B cell (primary cell): ENCODE measurements at regions not wholly inside any gene's neighbourhood (a gene's known extent, or its start where the extent isn't known, plus 50 kb on each side); places are given as distances from the start of the nearest gene placed in this dataset.

Experiments
- ATAC-seq: fragments of 200-7000 bp; cut with Tn5 transposase; one replicate; pipeline ENCODE4 v1.10.0; 2021; ENCODE audit warnings: low read depth, mild to moderate bottlenecking, moderate number of reproducible peaks, moderate library complexity
- CTCF ChIA-PET: fragments of 350-600 bp; sonication (Branson Sonifier 250); formaldehyde crosslinking; loops from one replicate; lab custom pipeline; 2021; ENCODE audit warnings: antibody characterized with exemption, inconsistent platforms; lab: Charles Lee
- POLR2A ChIA-PET: fragments of 350-600 bp; sonication (Branson Sonifier 250); formaldehyde crosslinking; loops from one replicate; lab custom pipeline; 2021; ENCODE audit warnings: antibody characterized with exemption; lab: Charles Lee
- DNase-seq: peaks from one replicate; pipeline ENCODE4 v3.0.0; 2013
- H2AFZ ChIP-seq: 2 replicates; pipeline ENCODE4 v1.6.1; 2012; ENCODE audit warnings: mild to moderate bottlenecking, low read depth, low read length; ENCODE audit not compliant: insufficient read depth, poor library complexity, severe bottlenecking
- H3K27ac ChIP-seq, 2 donors: 1 replicate in 1 of 2; 2 replicates in 1 of 2; pipeline ENCODE4 v1.5.1; 2012 to 2013; ENCODE audit warnings: low read length in 2 of 2, mild to moderate bottlenecking in 2 of 2, moderate library complexity in 1 of 2
- H3K27me3 ChIP-seq, 4 experiments: fragments of 200-600 bp in 1 of 4; sonication (generic) in 1 of 4; replicated peaks in 1 of 4; 1 replicate in 2 of 4; 2 replicates in 2 of 4; pipeline versions ENCODE4 v1.6.1 to v1.7.0; 2013 to 2016; ENCODE audit warnings: low read length in 3 of 4, mild to moderate bottlenecking in 2 of 4, mixed read lengths in 1 of 4, moderate library complexity in 1 of 4; ENCODE audit not compliant: insufficient read depth in 4 of 4, control insufficient read depth in 3 of 4; ENCODE audit errors: control extremely low read depth in 1 of 4
- H3K36me3 ChIP-seq, 2 experiments: replicated peaks in 1 of 2; 1 replicate in 1 of 2; 2 replicates in 1 of 2; pipeline versions ENCODE4 v1.6.1 to v1.7.1; 2013; ENCODE audit warnings: low read length in 1 of 2; ENCODE audit not compliant: insufficient read depth in 2 of 2, control insufficient read depth in 1 of 2; ENCODE audit errors: control extremely low read depth in 1 of 2, extremely low read depth in 1 of 2
- H3K4me1 ChIP-seq, 2 donors: fragments of 200-600 bp in 1 of 2; sonication (generic) in 1 of 2; 1 replicate in 1 of 2; 2 replicates in 1 of 2; pipeline versions ENCODE4 v1.5.1 to v1.6.1; 2013 to 2017; ENCODE audit warnings: low read length in 2 of 2; ENCODE audit not compliant: control insufficient read depth in 2 of 2, insufficient read depth in 2 of 2
- H3K4me2 ChIP-seq: replicated peaks from 2 replicates; pipeline ENCODE3; 2012; ENCODE audit warnings: mild to moderate bottlenecking, low read depth, low read length; ENCODE audit not compliant: poor library complexity, severe bottlenecking
- H3K4me3 ChIP-seq, 5 experiments: fragments of 200-600 bp in 1 of 5; sonication (generic) in 1 of 5; 1 replicate in 3 of 5; 2 replicates in 2 of 5; pipeline versions ENCODE4 v1.5.1 to v1.7.0; 2011 to 2016; ENCODE audit warnings: low read length in 4 of 5, mild to moderate bottlenecking in 4 of 5, low read depth in 2 of 5, control low read depth in 1 of 5, moderate library complexity in 1 of 5; ENCODE audit not compliant: insufficient read depth in 1 of 5; ENCODE audit errors: control extremely low read depth in 1 of 5, extremely low read depth in 1 of 5
- H3K79me2 ChIP-seq: fragments of 200-600 bp; sonication (generic); one replicate; pipeline ENCODE4 v1.6.0; 2016; ENCODE audit warnings: low read length; ENCODE audit not compliant: control insufficient read depth, insufficient read depth
- H3K9ac ChIP-seq: fragments of 200-600 bp; sonication (generic); 2 replicates; pipeline ENCODE4 v1.6.1; 2017; ENCODE audit warnings: mild to moderate bottlenecking, low read length, moderate library complexity
- H3K9me3 ChIP-seq, 3 donors: one replicate each; pipeline versions ENCODE4 v1.6.1 to v1.7.1; 2013; ENCODE audit warnings: low read length in 2 of 3; ENCODE audit not compliant: control insufficient read depth in 2 of 3, insufficient read depth in 1 of 3; ENCODE audit errors: control extremely low read depth in 1 of 3
- H4K20me1 ChIP-seq: 2 replicates; pipeline ENCODE4 v1.6.0; 2012; ENCODE audit warnings: mild to moderate bottlenecking, low read length; ENCODE audit not compliant: insufficient read depth, control insufficient read depth, poor library complexity, severe bottlenecking
- H3K27ac Mint-ChIP-seq: one replicate; pipeline ENCODE4 v1.8.0; 2021; ENCODE audit warnings: mixed read lengths
- H3K27me3 Mint-ChIP-seq: one replicate; pipeline ENCODE4 v1.8.0; 2021; ENCODE audit warnings: mixed read lengths
- H3K4me1 Mint-ChIP-seq: one replicate; pipeline ENCODE4 v1.8.0; 2021; ENCODE audit warnings: mixed read lengths
- H3K4me3 Mint-ChIP-seq: one replicate; pipeline ENCODE4 v1.8.0; 2021; ENCODE audit warnings: mixed read lengths
- H3K9me3 Mint-ChIP-seq: one replicate; pipeline ENCODE4 v1.8.0; 2022; ENCODE audit warnings: mixed read lengths; ENCODE audit not compliant: insufficient read depth
- CTCF ChIP-seq: fragments of 200-600 bp; IDR thresholded peaks from one replicate; pipeline ENCODE4 v1.8.0; 2022; ENCODE audit warnings: antibody characterized with exemption, mild to moderate bottlenecking
- EZH2 ChIP-seq: IDR thresholded peaks from 2 replicates; pipeline ENCODE4 v1.6.1; 2012; ENCODE audit warnings: borderline replicate concordance, low read depth, mild to moderate bottlenecking, moderate library complexity, low read length; ENCODE audit not compliant: insufficient read depth, poor library complexity, severe bottlenecking
- WGBS: methylation state at CpG from one replicate; pipeline ENCODE4 v1.1.5; 2013; ENCODE audit warnings: missing lambda C conversion rate; ENCODE audit not compliant: insufficient coverage; 5-methylcytosine and 5-hydroxymethylcytosine counted together
- intact Hi-C: fragments of 100-400 bp; cut with micrococcal nuclease; formaldehyde crosslinking; loops from one replicate; pipeline ENCODE4 v1.10.0; 2022

GRCh38 chr14:98937712-98938505 lies 334.1 kb downstream of the BCL11B start:
- DNase-seq, result no peak
- ChIA-PET CTCF (no interaction called here), POLR2A (no interaction called here)
- Histone ChIP-seq H3K4me1 (no peaks in the 10 kb centered on the region), H4K20me1 (no peaks in the 10 kb centered on the region), H3K9ac (no peak overlapping the region), H3K27me3 (no peaks in the 10 kb centered on the region), H3K4me2 (no peak overlapping the region), H3K36me3 (no peaks in the 10 kb centered on the region), H3K9me3 (peaks cover 0 to 20% (median 0%) of the 10 kb centered on the region in 3 donors), H2AFZ (no peak overlapping the region), H3K4me3 (no peak overlapping the region), H3K79me2 (no peaks in the 10 kb centered on the region), H3K27ac (no peak overlapping the region)
- Mint-ChIP-seq H3K4me3 (no peak overlapping the region), H3K9me3 (peaks cover 3% of the 10 kb centered on the region), H3K27me3 (no peaks in the 10 kb centered on the region), H3K27ac (no peak overlapping the region), H3K4me1 (no peaks in the 10 kb centered on the region)
- 86% methylated on average over 5 of the region's 6 CpGs for WGBS
- no peak for ATAC-seq
- TF ChIP-seq CTCF (no peak), EZH2 (no peak)
- intact Hi-C loops, result no loop called here

- POLR2A ChIA-PET, result no interaction called here
- no peaks in the 10 kb centered on the region for H3K27me3 Mint-ChIP-seq
- CTCF ChIA-PET, result no interaction called here
These were observed 331.1 kb downstream of the BCL11B start for GRCh38 chr14:98940693-98941437.

More at GRCh38 chr14:98940693-98941437, 331.1 kb downstream of the BCL11B start:
- Mint-ChIP-seq H3K4me3 (no peak overlapping the region), H3K27ac (no peak overlapping the region), H3K4me1 (no peaks in the 10 kb centered on the region), H3K9me3 (peaks cover 4% of the 10 kb centered on the region)
- H3K4me1 ChIP-seq, result no peaks in the 10 kb centered on the region
- H3K4me3 ChIP-seq, result no peak overlapping the region
- peaks cover 0 to 17% (median 0%) of the 10 kb centered on the region in 3 donors for H3K9me3 ChIP-seq
- no peak overlapping the region for H3K4me2 ChIP-seq
- no peaks in the 10 kb centered on the region for H4K20me1 ChIP-seq
- H2AFZ ChIP-seq, result no peak overlapping the region
- H3K36me3 ChIP-seq, result no peaks in the 10 kb centered on the region
- H3K9ac ChIP-seq, result no peak overlapping the region
- DNase-seq, result no peak
- ATAC-seq, result no peak
- intact Hi-C loops, result no loop called here
- WGBS, result 81% methylated on average over 2 of the region's 5 CpGs
- no peak overlapping the region for H3K27ac ChIP-seq
- no peak for TF ChIP-seq EZH2
- TF ChIP-seq CTCF, result no peak
- H3K27me3 ChIP-seq, result no peaks in the 10 kb centered on the region
- no peaks in the 10 kb centered on the region for H3K79me2 ChIP-seq
